GM18498 (cell line): ENCODE measurements at regions not wholly inside any gene's neighbourhood (a gene's known extent, or its start where the extent isn't known, plus 50 kb on each side); places are given as distances from the start of the nearest gene placed in this dataset.
"Not testable (repeated sequence)": the region's sequence is repeated elsewhere in the genome, so short reads cannot be mapped to it uniquely, and the experiment has no call there.

Source experiments
- ATAC-seq: cut with Tn5 transposase; IDR thresholded peaks from one replicate; pipeline ENCODE4 v1.9.1; 2021; ENCODE audit warnings: mild to moderate bottlenecking, moderate library complexity; ENCODE audit not compliant: unreplicated experiment

- not testable (repeated sequence) for ATAC-seq
Measured at GRCh38 chr16:29191636-29192180, 206.9 kb downstream of the LAT start.

- ATAC-seq, result not testable (repeated sequence)
Measured at GRCh38 chr16:29190553-29191431, 205.9 kb downstream of the LAT start.

- ATAC-seq, result not testable (repeated sequence)
Measured at GRCh38 chr16:29188806-29189205, 204.0 kb downstream of the LAT start.

GRCh38 chr16:29186306-29187220 lies 201.7 kb downstream of the LAT start:
- not testable (repeated sequence) for ATAC-seq

- ATAC-seq, result not testable (repeated sequence)
Measured at GRCh38 chr16:29185872-29186271, 201.0 kb downstream of the LAT start.

- not testable (repeated sequence) for ATAC-seq
Measured at GRCh38 chr16:29184738-29185438, 200.0 kb downstream of the LAT start.

- not testable (repeated sequence) for ATAC-seq
Measured at GRCh38 chr16:29182940-29183868, 198.4 kb downstream of the LAT start.

- ATAC-seq, result no peak
Measured at GRCh38 chr16:29182501-29182900, 197.6 kb downstream of the LAT start.

GRCh38 chr16:29181921-29182411 lies 197.1 kb downstream of the LAT start:
- not testable (repeated sequence) for ATAC-seq

GRCh38 chr16:29181254-29181780 lies 196.5 kb downstream of the LAT start:
- not testable (repeated sequence) for ATAC-seq

GRCh38 chr16:29180206-29180600 lies 195.4 kb downstream of the LAT start:
- ATAC-seq, result not testable (repeated sequence)

- not testable (repeated sequence) for ATAC-seq
Measured at GRCh38 chr16:29179401-29180205, 194.8 kb downstream of the LAT start.

GRCh38 chr16:29177888-29178726 lies 193.3 kb downstream of the LAT start:
- ATAC-seq, result not testable (repeated sequence)

GRCh38 chr16:29177203-29177887 lies 192.5 kb downstream of the LAT start:
- ATAC-seq, result not testable (repeated sequence)

GRCh38 chr16:29176822-29177202 lies 192.0 kb downstream of the LAT start:
- ATAC-seq, result not testable (repeated sequence)

GRCh38 chr16:29176154-29176470 lies 191.3 kb downstream of the LAT start:
- ATAC-seq, result not testable (repeated sequence)
